SK-N-SH (cell line): ENCODE measurements at regions not wholly inside any gene's neighbourhood (a gene's known extent, or its start where the extent isn't known, plus 50 kb on each side); places are given as distances from the start of the nearest gene placed in this dataset.

ENCODE experiments used
- CTCF ChIA-PET: fragments of 300-600, 350-600 bp; formaldehyde crosslinking; extraction: SDS; loops from one replicate; lab custom pipeline; 2021; lab: Yijun Ruan, JAX
- POLR2A ChIA-PET: fragments of 350-600 bp; sonication (Branson Sonifier 250); formaldehyde crosslinking; extraction: SDS; loops from one replicate; lab custom pipeline; 2020; ENCODE audit warnings: antibody characterized with exemption, inconsistent platforms; lab: Yijun Ruan, JAX
- DNase-seq: peaks from one replicate; pipeline ENCODE4 v3.0.0; 2012
- H2AFZ ChIP-seq: fragments of 200-600 bp; sonication (generic); 2 replicates; pipeline ENCODE4 v1.8.1; 2016; ENCODE audit warnings: antibody characterized with exemption, mild to moderate bottlenecking, low read depth
- H3F3A ChIP-seq: fragments of 200-600 bp; sonication (generic); replicated peaks from 2 replicates; pipeline ENCODE3; 2016; ENCODE audit warnings: antibody characterized with exemption, mild to moderate bottlenecking; ENCODE audit not compliant: insufficient read depth
- H3K27ac ChIP-seq, 2 experiments: fragments of 200-500 bp in 1 of 2; fragments of 200-600 bp in 1 of 2; sonication (Bioruptor generic) in 1 of 2; sonication (generic), shearing (Covaris generic) in 1 of 2; 2 replicates each; pipeline versions ENCODE4 v1.5.1 to v1.6.1; 2014 to 2016; ENCODE audit warnings: low read depth in 2 of 2, inconsistent platforms in 1 of 2, low read length in 1 of 2, mild to moderate bottlenecking in 1 of 2, mixed read lengths in 1 of 2
- H3K27me3 ChIP-seq: fragments of 200-600 bp; sonication (generic), shearing (Covaris generic); 2 replicates; pipeline ENCODE4 v1.6.1; 2016; ENCODE audit warnings: mixed run types; ENCODE audit not compliant: insufficient read depth
- H3K36me3 ChIP-seq, 2 experiments: fragments of 200-500 bp in 1 of 2; fragments of 200-600 bp in 1 of 2; sonication (Bioruptor generic) in 1 of 2; sonication (generic) in 1 of 2; replicated peaks in 1 of 2; 2 replicates each; pipeline versions ENCODE3 to v1.5.1; 2014 to 2016; ENCODE audit warnings: low read length in 1 of 2, mild to moderate bottlenecking in 1 of 2; ENCODE audit not compliant: insufficient read depth in 2 of 2, control insufficient read depth in 1 of 2
- H3K4me1 ChIP-seq, 2 experiments: fragments of 200-500 bp in 1 of 2; fragments of 200-600 bp in 1 of 2; sonication (Bioruptor generic) in 1 of 2; sonication (generic), shearing (Covaris generic) in 1 of 2; 2 replicates each; pipeline versions ENCODE4 v1.5.1 to v1.6.1; 2014 to 2016; ENCODE audit warnings: low read depth in 1 of 2, low read length in 1 of 2, mixed run types in 1 of 2; ENCODE audit not compliant: insufficient read depth in 2 of 2, control insufficient read depth in 1 of 2
- H3K4me2 ChIP-seq: fragments of 200-600 bp; sonication (generic), shearing (Covaris generic); 2 replicates; pipeline ENCODE4 v1.6.1; 2017; ENCODE audit warnings: mixed run types
- H3K4me3 ChIP-seq, 2 experiments: fragments of 200-500 bp in 1 of 2; fragments of 200-600 bp in 1 of 2; sonication (Bioruptor generic) in 1 of 2; sonication (generic), shearing (Covaris generic) in 1 of 2; 2 replicates each; pipeline versions ENCODE4 v1.5.1 to v1.8.1; 2014 to 2016; ENCODE audit warnings: low read depth in 2 of 2, inconsistent platforms in 1 of 2, low read length in 1 of 2, mild to moderate bottlenecking in 1 of 2, mixed read lengths in 1 of 2, moderate library complexity in 1 of 2
- H3K79me2 ChIP-seq: fragments of 200-600 bp; sonication (generic); 2 replicates; pipeline ENCODE4 v1.8.1; 2017; ENCODE audit warnings: mild to moderate bottlenecking; ENCODE audit not compliant: insufficient read depth
- H3K9ac ChIP-seq: fragments of 200-600 bp; sonication (generic); 2 replicates; pipeline ENCODE4 v1.6.1; 2017; ENCODE audit warnings: mixed run types
- H3K9me2 ChIP-seq: fragments of 200-600 bp; sonication (generic); 2 replicates; pipeline ENCODE4 v1.6.1; 2017; ENCODE audit warnings: mixed run types
- H3K9me3 ChIP-seq: fragments of 200-600 bp; sonication (generic); 2 replicates; pipeline ENCODE4 v1.6.1; 2017; ENCODE audit warnings: mixed run types, mild to moderate bottlenecking, moderate library complexity
- H4K20me1 ChIP-seq: fragments of 200-600 bp; sonication (generic); 2 replicates; pipeline ENCODE4 v1.6.1; 2017; ENCODE audit warnings: mild to moderate bottlenecking, mixed run types; ENCODE audit not compliant: insufficient read depth
- CHD2 ChIP-seq: fragments of 150-350 bp; IDR thresholded peaks from 2 replicates; pipeline ENCODE4 v1.6.1; 2018; ENCODE audit warnings: low read length; ENCODE audit not compliant: partially characterized antibody
- EP300 ChIP-seq, 2 experiments: IDR thresholded peaks; 2 replicates each; pipeline versions ENCODE4 v1.4.0 to v1.6.1; 2012; ENCODE audit warnings: borderline replicate concordance in 1 of 2, low read depth in 1 of 2, low read length in 1 of 2
- FOXM1 ChIP-seq: IDR thresholded peaks from 2 replicates; pipeline ENCODE4 v1.4.0; 2012; ENCODE audit warnings: low read depth, mild to moderate bottlenecking
- GATA2 ChIP-seq: sonication (generic); formaldehyde crosslinking; IDR thresholded peaks from 2 replicates; pipeline ENCODE4 v1.5.0; 2020; ENCODE audit warnings: mild to moderate bottlenecking, missing genetic modification reagents
- JUND ChIP-seq: IDR thresholded peaks from 2 replicates; pipeline ENCODE4 v1.4.0; 2012
- POLR2AphosphoS5 ChIP-seq: IDR thresholded peaks from 2 replicates; pipeline ENCODE4 v1.6.1; 2012; ENCODE audit warnings: low read depth, low read length
- RCOR1 ChIP-seq: fragments of 150-350 bp; IDR thresholded peaks from 2 replicates; pipeline ENCODE4 v1.6.1; 2017; ENCODE audit warnings: antibody characterized with exemption, low read length
- RFX5 ChIP-seq: IDR thresholded peaks from 2 replicates; pipeline ENCODE4 v1.6.1; 2012; ENCODE audit warnings: mild to moderate bottlenecking, improper control_type of control experiment, low read length
- RXRA ChIP-seq: IDR thresholded peaks from 2 replicates; pipeline ENCODE4 v1.4.0; 2012; ENCODE audit warnings: low read depth, mild to moderate bottlenecking, borderline replicate concordance
- TAF1 ChIP-seq: IDR thresholded peaks from 2 replicates; pipeline ENCODE4 v1.6.1; 2012; ENCODE audit warnings: low read depth, mild to moderate bottlenecking, low read length, moderate library complexity, borderline replicate concordance
- TCF12 ChIP-seq: IDR thresholded peaks from 2 replicates; pipeline ENCODE4 v1.4.0; 2012
- TEAD4 ChIP-seq: IDR thresholded peaks from 2 replicates; pipeline ENCODE4 v1.4.0; 2012; ENCODE audit warnings: mild to moderate bottlenecking, borderline replicate concordance; ENCODE audit not compliant: insufficient read depth
- YY1 ChIP-seq: IDR thresholded peaks from 2 replicates; pipeline ENCODE4 v1.4.0; 2012; ENCODE audit warnings: low read depth, mild to moderate bottlenecking
- WGBS: methylation state at CpG from one replicate; pipeline ENCODE4 v1.1.6; 2017; ENCODE audit warnings: low lambda C conversion rate; 5-methylcytosine and 5-hydroxymethylcytosine counted together
- TF ChIP-seq, protein P1 (sequence below): IDR thresholded peaks from 2 replicates; pipeline ENCODE4 v1.4.0; 2012; ENCODE audit warnings: low read depth
- TF ChIP-seq, protein P2 (sequence below): IDR thresholded peaks from 2 replicates; pipeline ENCODE4; 2012
- TF ChIP-seq, protein P3 (sequence below): IDR thresholded peaks from 2 replicates; pipeline ENCODE4 v1.6.1; 2012; ENCODE audit warnings: mild to moderate bottlenecking, low read depth, low read length, moderate library complexity
- TF ChIP-seq, protein P4 (sequence below): IDR thresholded peaks from 2 replicates; pipeline ENCODE4 v1.4.0; 2012; ENCODE audit warnings: low read depth, borderline replicate concordance
- TF ChIP-seq, protein P5 (sequence below): fragments of 150-350 bp; IDR thresholded peaks from 2 replicates; pipeline ENCODE4 v1.6.1; 2017; ENCODE audit warnings: antibody characterized with exemption, low read length, low read depth, borderline replicate concordance
- TF ChIP-seq, protein P6 (sequence below): fragments of 200-600 bp; sonication (generic); IDR thresholded peaks from 2 replicates; pipeline ENCODE4 v1.6.1; 2017; ENCODE audit warnings: antibody characterized with exemption, mild to moderate bottlenecking, moderate library complexity
- TF ChIP-seq, protein P7 (sequence below): fragments of 150-350 bp; IDR thresholded peaks from 2 replicates; pipeline ENCODE4 v1.6.1; 2016; ENCODE audit warnings: mild to moderate bottlenecking, low read depth, low read length

DNA sequence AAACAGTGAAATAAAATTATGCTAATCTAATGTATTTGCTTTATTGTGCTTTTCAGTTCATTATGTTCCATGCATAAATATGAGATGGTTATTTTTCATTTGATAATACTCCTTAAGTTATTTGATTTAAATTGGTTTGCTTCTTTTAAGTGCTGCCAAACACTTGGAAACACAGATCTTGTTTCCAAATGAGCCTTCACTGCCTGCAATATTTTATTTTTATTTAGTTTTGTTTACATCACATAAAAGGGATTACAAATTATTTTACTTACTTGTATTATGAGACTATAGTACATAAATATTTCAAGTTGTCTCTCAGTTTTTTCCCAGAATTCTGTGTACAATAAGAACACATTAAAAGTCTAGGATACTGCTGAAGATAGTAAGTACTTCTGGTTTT is 1662.4 kb upstream of the B3GALT2 start (continued):
- TF ChIP-seq GATA2 (CRISPR knock-in tag): no peak
- TF ChIP-seq RCOR1: no peak

DNA sequence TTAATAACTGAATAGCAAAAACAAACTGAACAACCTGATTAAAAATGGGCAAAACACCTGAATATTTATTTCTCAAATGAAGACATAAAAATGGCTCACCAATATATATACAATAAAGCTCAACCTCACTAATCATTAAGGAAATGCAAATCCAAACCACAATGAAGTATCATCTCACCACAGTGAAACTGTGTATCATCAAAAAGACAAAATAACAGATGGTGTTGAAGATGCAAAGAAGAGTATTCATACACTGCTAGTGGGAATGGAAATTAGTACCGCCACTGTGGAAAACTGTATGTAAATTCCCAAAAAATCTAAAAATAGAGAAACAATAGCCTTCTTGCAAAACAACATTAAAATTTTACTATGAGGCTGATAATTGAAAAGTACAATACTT is 1660.1 kb upstream of the B3GALT2 start:
- Histone ChIP-seq H3K9me3 (no peaks in the 10 kb centered on the region), H3K9ac (no peak overlapping the region), H3F3A (no peaks in the 10 kb centered on the region), H2AFZ (no peak overlapping the region), H3K36me3 (no peaks in the 10 kb centered on the region), H3K9me2 (no peaks in the 10 kb centered on the region), H3K4me1 (no peaks in the 10 kb centered on the region), H3K4me2 (no peak overlapping the region), H3K79me2 (no peaks in the 10 kb centered on the region), H3K27me3 (no peaks in the 10 kb centered on the region), H3K27ac (no peak overlapping the region), H4K20me1 (no peaks in the 10 kb centered on the region), H3K4me3 (no peak overlapping the region)
- TF ChIP-seq JUND (no peak), RXRA (no peak), RCOR1 (no peak), TCF12 (no peak), EP300 (IDR thresholded peaks at IDR 0.05; ENCODE audit: borderline replicate concordance in 1 of 2, low read depth in 1 of 2, low read length in 1 of 2) (no peak), POLR2AphosphoS5 (no peak), CHD2 (no peak), GATA2 (CRISPR knock-in tag) (no peak), RFX5 (no peak), TEAD4 (no peak), FOXM1 (no peak), TAF1 (no peak), YY1 (no peak)
- TF ChIP-seq, protein P1, sequence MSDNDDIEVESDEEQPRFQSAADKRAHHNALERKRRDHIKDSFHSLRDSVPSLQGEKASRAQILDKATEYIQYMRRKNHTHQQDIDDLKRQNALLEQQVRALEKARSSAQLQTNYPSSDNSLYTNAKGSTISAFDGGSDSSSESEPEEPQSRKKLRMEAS: no peak
- TF ChIP-seq, protein P2, sequence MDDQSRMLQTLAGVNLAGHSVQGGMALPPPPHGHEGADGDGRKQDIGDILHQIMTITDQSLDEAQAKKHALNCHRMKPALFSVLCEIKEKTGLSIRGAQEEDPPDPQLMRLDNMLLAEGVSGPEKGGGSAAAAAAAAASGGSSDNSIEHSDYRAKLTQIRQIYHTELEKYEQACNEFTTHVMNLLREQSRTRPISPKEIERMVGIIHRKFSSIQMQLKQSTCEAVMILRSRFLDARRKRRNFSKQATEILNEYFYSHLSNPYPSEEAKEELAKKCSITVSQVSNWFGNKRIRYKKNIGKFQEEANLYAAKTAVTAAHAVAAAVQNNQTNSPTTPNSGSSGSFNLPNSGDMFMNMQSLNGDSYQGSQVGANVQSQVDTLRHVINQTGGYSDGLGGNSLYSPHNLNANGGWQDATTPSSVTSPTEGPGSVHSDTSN: no peak
- TF ChIP-seq, protein P3, sequence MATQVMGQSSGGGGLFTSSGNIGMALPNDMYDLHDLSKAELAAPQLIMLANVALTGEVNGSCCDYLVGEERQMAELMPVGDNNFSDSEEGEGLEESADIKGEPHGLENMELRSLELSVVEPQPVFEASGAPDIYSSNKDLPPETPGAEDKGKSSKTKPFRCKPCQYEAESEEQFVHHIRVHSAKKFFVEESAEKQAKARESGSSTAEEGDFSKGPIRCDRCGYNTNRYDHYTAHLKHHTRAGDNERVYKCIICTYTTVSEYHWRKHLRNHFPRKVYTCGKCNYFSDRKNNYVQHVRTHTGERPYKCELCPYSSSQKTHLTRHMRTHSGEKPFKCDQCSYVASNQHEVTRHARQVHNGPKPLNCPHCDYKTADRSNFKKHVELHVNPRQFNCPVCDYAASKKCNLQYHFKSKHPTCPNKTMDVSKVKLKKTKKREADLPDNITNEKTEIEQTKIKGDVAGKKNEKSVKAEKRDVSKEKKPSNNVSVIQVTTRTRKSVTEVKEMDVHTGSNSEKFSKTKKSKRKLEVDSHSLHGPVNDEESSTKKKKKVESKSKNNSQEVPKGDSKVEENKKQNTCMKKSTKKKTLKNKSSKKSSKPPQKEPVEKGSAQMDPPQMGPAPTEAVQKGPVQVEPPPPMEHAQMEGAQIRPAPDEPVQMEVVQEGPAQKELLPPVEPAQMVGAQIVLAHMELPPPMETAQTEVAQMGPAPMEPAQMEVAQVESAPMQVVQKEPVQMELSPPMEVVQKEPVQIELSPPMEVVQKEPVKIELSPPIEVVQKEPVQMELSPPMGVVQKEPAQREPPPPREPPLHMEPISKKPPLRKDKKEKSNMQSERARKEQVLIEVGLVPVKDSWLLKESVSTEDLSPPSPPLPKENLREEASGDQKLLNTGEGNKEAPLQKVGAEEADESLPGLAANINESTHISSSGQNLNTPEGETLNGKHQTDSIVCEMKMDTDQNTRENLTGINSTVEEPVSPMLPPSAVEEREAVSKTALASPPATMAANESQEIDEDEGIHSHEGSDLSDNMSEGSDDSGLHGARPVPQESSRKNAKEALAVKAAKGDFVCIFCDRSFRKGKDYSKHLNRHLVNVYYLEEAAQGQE: no peak
- TF ChIP-seq, protein P4, sequence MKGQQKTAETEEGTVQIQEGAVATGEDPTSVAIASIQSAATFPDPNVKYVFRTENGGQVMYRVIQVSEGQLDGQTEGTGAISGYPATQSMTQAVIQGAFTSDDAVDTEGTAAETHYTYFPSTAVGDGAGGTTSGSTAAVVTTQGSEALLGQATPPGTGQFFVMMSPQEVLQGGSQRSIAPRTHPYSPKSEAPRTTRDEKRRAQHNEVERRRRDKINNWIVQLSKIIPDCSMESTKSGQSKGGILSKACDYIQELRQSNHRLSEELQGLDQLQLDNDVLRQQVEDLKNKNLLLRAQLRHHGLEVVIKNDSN: no peak
- TF ChIP-seq, protein P5, sequence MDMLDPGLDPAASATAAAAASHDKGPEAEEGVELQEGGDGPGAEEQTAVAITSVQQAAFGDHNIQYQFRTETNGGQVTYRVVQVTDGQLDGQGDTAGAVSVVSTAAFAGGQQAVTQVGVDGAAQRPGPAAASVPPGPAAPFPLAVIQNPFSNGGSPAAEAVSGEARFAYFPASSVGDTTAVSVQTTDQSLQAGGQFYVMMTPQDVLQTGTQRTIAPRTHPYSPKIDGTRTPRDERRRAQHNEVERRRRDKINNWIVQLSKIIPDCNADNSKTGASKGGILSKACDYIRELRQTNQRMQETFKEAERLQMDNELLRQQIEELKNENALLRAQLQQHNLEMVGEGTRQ: no peak
- TF ChIP-seq, protein P6, sequence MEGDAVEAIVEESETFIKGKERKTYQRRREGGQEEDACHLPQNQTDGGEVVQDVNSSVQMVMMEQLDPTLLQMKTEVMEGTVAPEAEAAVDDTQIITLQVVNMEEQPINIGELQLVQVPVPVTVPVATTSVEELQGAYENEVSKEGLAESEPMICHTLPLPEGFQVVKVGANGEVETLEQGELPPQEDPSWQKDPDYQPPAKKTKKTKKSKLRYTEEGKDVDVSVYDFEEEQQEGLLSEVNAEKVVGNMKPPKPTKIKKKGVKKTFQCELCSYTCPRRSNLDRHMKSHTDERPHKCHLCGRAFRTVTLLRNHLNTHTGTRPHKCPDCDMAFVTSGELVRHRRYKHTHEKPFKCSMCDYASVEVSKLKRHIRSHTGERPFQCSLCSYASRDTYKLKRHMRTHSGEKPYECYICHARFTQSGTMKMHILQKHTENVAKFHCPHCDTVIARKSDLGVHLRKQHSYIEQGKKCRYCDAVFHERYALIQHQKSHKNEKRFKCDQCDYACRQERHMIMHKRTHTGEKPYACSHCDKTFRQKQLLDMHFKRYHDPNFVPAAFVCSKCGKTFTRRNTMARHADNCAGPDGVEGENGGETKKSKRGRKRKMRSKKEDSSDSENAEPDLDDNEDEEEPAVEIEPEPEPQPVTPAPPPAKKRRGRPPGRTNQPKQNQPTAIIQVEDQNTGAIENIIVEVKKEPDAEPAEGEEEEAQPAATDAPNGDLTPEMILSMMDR: no peak
- TF ChIP-seq, protein P7, sequence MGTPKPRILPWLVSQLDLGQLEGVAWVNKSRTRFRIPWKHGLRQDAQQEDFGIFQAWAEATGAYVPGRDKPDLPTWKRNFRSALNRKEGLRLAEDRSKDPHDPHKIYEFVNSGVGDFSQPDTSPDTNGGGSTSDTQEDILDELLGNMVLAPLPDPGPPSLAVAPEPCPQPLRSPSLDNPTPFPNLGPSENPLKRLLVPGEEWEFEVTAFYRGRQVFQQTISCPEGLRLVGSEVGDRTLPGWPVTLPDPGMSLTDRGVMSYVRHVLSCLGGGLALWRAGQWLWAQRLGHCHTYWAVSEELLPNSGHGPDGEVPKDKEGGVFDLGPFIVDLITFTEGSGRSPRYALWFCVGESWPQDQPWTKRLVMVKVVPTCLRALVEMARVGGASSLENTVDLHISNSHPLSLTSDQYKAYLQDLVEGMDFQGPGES: no peak
- POLR2A ChIA-PET: no interaction called here
- CTCF ChIA-PET: no interaction called here
- no peak for DNase-seq
- WGBS: 51% methylated on average over 1 of the region's 1 CpG
